ENCODE measurements at regions not wholly inside any gene's neighbourhood (a gene's known extent, or its start where the extent isn't known, plus 50 kb on each side); places are given as distances from the start of the nearest gene placed in this dataset.
"Not testable (repeated sequence)": the region's sequence is repeated elsewhere in the genome, so short reads cannot be mapped to it uniquely, and the experiment has no call there.

DNA sequence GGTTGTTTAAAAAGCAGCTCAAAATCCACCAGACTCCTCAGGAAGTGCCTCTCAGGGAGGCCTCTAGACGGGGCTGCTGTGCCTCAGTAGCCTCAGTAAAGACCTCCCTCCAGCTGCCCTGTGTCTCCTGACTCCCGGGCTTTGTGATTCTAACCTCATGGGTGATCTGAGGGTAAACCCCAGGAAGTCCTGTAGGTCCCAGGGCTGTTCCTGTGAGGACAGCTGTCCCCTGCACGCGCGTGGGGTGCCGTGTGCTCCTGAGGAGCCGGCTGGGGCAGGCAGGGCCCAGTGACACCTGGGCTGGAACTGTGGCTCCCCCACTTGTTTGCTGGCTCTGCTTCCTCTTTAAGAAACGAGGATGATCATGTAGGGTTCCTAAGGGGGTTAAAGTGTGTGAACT is 359.9 kb downstream of the BCL2L11 start:
- H3K18ac ChIP-seq (ENCODE audit: extremely low read depth, low read length); H3K27ac ChIP-seq (ENCODE audit: low read depth, low read length); H3K4me3 ChIP-seq (ENCODE audit: extremely low read depth in 1 of 4, insufficient read depth in 2 of 4, low read depth in 3 of 4, low read length in 4 of 4); H4K20me1 ChIP-seq (replicated peaks in 1 of 2; ENCODE audit: control insufficient read depth in 1 of 2, insufficient read depth in 2 of 2, low read length in 2 of 2); H3K23ac ChIP-seq (ENCODE audit: insufficient read length); H3K4ac ChIP-seq (replicated peaks; ENCODE audit: insufficient read length, low read depth, low read length); H2BK15ac ChIP-seq (ENCODE audit: low read length); H3K56ac ChIP-seq (replicated peaks; ENCODE audit: insufficient read length, low read depth, low read length); H4K91ac ChIP-seq (replicated peaks; ENCODE audit: insufficient read length, low read length); H3K9ac ChIP-seq (replicated peaks in 1 of 4; ENCODE audit: extremely low read depth in 1 of 4, low read depth in 3 of 4, low read length in 3 of 4); POLR2A ChIA-PET (ENCODE audit: partially characterized antibody); H2BK20ac ChIP-seq (ENCODE audit: low read length); H3K14ac ChIP-seq (ENCODE audit: insufficient read length); H2BK120ac ChIP-seq (replicated peaks; ENCODE audit: low read depth, low read length); H2BK5ac ChIP-seq (ENCODE audit: low read depth, low read length); H3K27me3 ChIP-seq (replicated peaks in 1 of 4; ENCODE audit: control insufficient read depth in 3 of 4, extremely low read depth in 1 of 4, insufficient read depth in 3 of 4, low read length in 3 of 4); H4K8ac ChIP-seq (ENCODE audit: extremely low read depth, insufficient read depth, low read length); H2AFZ ChIP-seq (ENCODE audit: low read length); H3K4me1 ChIP-seq (replicated peaks in 1 of 4; ENCODE audit: control insufficient read depth in 3 of 4, insufficient read depth in 4 of 4, low read length in 3 of 4); FAIRE-seq; H3K36me3 ChIP-seq (ENCODE audit: control insufficient read depth in 2 of 4, insufficient read depth in 4 of 4, low read length in 3 of 4); H3K23me2 ChIP-seq (ENCODE audit: low read depth, low read length); DNase-seq (ENCODE audit: low read depth in 1 of 2, low spot score in 2 of 2); H3K9me3 ChIP-seq (ENCODE audit: insufficient read depth in 2 of 2, low read depth in 1 of 2, low read length in 1 of 2); H2BK12ac ChIP-seq (ENCODE audit: low read depth, low read length); H3K79me1 ChIP-seq (ENCODE audit: low read depth, low read length); H3K4me2 ChIP-seq (ENCODE audit: insufficient read depth in 1 of 2, low read depth in 2 of 2, low read length in 2 of 2); H4K5ac ChIP-seq (ENCODE audit: insufficient read length, low read depth, low read length); CTCF ChIA-PET (ENCODE audit: partially characterized antibody); H2AK5ac ChIP-seq (ENCODE audit: low read depth, low read length); H3K79me2 ChIP-seq (ENCODE audit: control insufficient read depth in 1 of 2, insufficient read depth in 2 of 2, low read length in 2 of 2): not testable (repeated sequence)
- 82% methylated on average over 6 of the region's 8 CpGs; no CpG with 5 or more reads in 1 of the 2 experiments for WGBS, 2 experiments (ENCODE audit: extremely low coverage in 1 of 2, insufficient coverage in 1 of 2, insufficient read length in 1 of 2, insufficient replicate concordance in 2 of 2, low coverage in 1 of 2, low lambda C conversion rate in 2 of 2, missing lambda C conversion rate in 1 of 2)
- TF ChIP-seq RAD21 (IDR thresholded peaks at IDR 0.05 in 1 of 2, conservative IDR thresholded peaks at IDR 0.05 in 1 of 2; ENCODE audit: low read depth in 2 of 2, low read length in 2 of 2) = peak in 1 of 2 experiments; percentile 17; a peak in 1 of 4 replicates

DNA sequence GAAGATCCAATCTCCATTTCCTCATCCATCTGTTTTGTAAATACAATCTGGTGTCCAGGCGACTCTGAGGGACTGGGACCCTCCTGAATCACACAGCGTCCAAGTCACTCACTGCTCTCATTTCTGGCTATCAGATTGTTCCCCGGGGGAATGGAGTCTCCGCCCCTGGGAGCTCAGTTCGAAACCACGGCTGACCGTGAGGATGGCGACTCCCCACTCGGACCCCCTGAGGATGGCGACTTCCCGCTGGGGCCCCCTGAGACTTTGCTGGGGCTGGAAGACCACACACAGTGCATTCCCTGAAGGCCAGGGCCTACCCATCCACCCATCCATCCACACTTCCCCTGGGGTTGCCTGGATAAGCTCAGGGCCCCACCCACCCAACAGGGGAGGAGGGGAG is 360.5 kb downstream of the BCL2L11 start:
- H3K4ac ChIP-seq (replicated peaks; ENCODE audit: insufficient read length, low read depth, low read length); H3K4me3 ChIP-seq (ENCODE audit: extremely low read depth in 1 of 4, insufficient read depth in 2 of 4, low read depth in 3 of 4, low read length in 4 of 4); H2BK12ac ChIP-seq (ENCODE audit: low read depth, low read length); H3K27ac ChIP-seq (ENCODE audit: low read depth, low read length); H3K9ac ChIP-seq (replicated peaks in 1 of 4; ENCODE audit: extremely low read depth in 1 of 4, low read depth in 3 of 4, low read length in 3 of 4); DNase-seq (ENCODE audit: low read depth in 1 of 2, low spot score in 2 of 2); H3K4me1 ChIP-seq (replicated peaks in 1 of 4; ENCODE audit: control insufficient read depth in 3 of 4, insufficient read depth in 4 of 4, low read length in 3 of 4); H3K36me3 ChIP-seq (ENCODE audit: control insufficient read depth in 2 of 4, insufficient read depth in 4 of 4, low read length in 3 of 4); H3K79me2 ChIP-seq (ENCODE audit: control insufficient read depth in 1 of 2, insufficient read depth in 2 of 2, low read length in 2 of 2); H2AK5ac ChIP-seq (ENCODE audit: low read depth, low read length); H2AFZ ChIP-seq (ENCODE audit: low read length); H3K27me3 ChIP-seq (replicated peaks in 1 of 4; ENCODE audit: control insufficient read depth in 3 of 4, extremely low read depth in 1 of 4, insufficient read depth in 3 of 4, low read length in 3 of 4); H4K91ac ChIP-seq (replicated peaks; ENCODE audit: insufficient read length, low read length); H3K56ac ChIP-seq (replicated peaks; ENCODE audit: insufficient read length, low read depth, low read length); H2BK5ac ChIP-seq (ENCODE audit: low read depth, low read length); H3K14ac ChIP-seq (ENCODE audit: insufficient read length); H2BK15ac ChIP-seq (ENCODE audit: low read length); H3K18ac ChIP-seq (ENCODE audit: extremely low read depth, low read length); H3K79me1 ChIP-seq (ENCODE audit: low read depth, low read length); POLR2A ChIA-PET (ENCODE audit: partially characterized antibody); H4K8ac ChIP-seq (ENCODE audit: extremely low read depth, insufficient read depth, low read length); H2BK20ac ChIP-seq (ENCODE audit: low read length); H3K4me2 ChIP-seq (ENCODE audit: insufficient read depth in 1 of 2, low read depth in 2 of 2, low read length in 2 of 2); H3K23ac ChIP-seq (ENCODE audit: insufficient read length); H3K23me2 ChIP-seq (ENCODE audit: low read depth, low read length); FAIRE-seq; H2BK120ac ChIP-seq (replicated peaks; ENCODE audit: low read depth, low read length); CTCF ChIA-PET (ENCODE audit: partially characterized antibody); H4K20me1 ChIP-seq (replicated peaks in 1 of 2; ENCODE audit: control insufficient read depth in 1 of 2, insufficient read depth in 2 of 2, low read length in 2 of 2); H3K9me3 ChIP-seq (ENCODE audit: insufficient read depth in 2 of 2, low read depth in 1 of 2, low read length in 1 of 2); H4K5ac ChIP-seq (ENCODE audit: insufficient read length, low read depth, low read length): not testable (repeated sequence)
- 83% methylated on average over 10 of the region's 11 CpGs; no CpG with 5 or more reads in 1 of the 2 experiments for WGBS, 2 experiments (ENCODE audit: extremely low coverage in 1 of 2, insufficient coverage in 1 of 2, insufficient read length in 1 of 2, insufficient replicate concordance in 2 of 2, low coverage in 1 of 2, low lambda C conversion rate in 2 of 2, missing lambda C conversion rate in 1 of 2)

Data from H1 (cell line).